Suprapubic skin (tissue), 4 donors: ENCODE measurements at regions not wholly inside any gene's neighbourhood (a gene's known extent, or its start where the extent isn't known, plus 50 kb on each side); places are given as distances from the start of the nearest gene placed in this dataset.

Source experiments
- CTCF ChIP-seq, 2 donors: fragments of 200-600 bp in 1 of 2; fragments of 450-650 bp in 1 of 2; sonication (generic) in 1 of 2; IDR thresholded peaks; one replicate each; pipeline ENCODE4 v1.5.1; 2016 to 2019; ENCODE audit warnings: antibody characterized with exemption in 2 of 2, mild to moderate bottlenecking in 1 of 2, moderate library complexity in 1 of 2
- POLR2A ChIP-seq, 2 donors: fragments of 450-650 bp; IDR thresholded peaks; one replicate each; pipeline ENCODE4 v1.6.1; 2017; ENCODE audit warnings: antibody characterized with exemption in 2 of 2, mild to moderate bottlenecking in 2 of 2, moderate library complexity in 2 of 2
- POLR2AphosphoS5 ChIP-seq, 3 donors: sonication (generic); formaldehyde crosslinking; IDR thresholded peaks; one replicate each; pipeline ENCODE4 v1.6.1; 2017; ENCODE audit warnings: antibody characterized with exemption in 3 of 3

GRCh38 chr4:26120098-26120825 is 200.6 kb upstream of the RBPJ start:
- TF ChIP-seq POLR2AphosphoS5 (IDR thresholded peaks at IDR 0.05) (no peak), CTCF (IDR thresholded peaks at IDR 0.05) (no peak), POLR2A (IDR thresholded peaks at IDR 0.05) (no peak)
